GM21526 (cell line): ENCODE measurements at regions not wholly inside any gene's neighbourhood (a gene's known extent, or its start where the extent isn't known, plus 50 kb on each side); places are given as distances from the start of the nearest gene placed in this dataset.

ENCODE experiments used
- ATAC-seq: cut with Tn5 transposase; IDR thresholded peaks from one replicate; pipeline ENCODE4 v1.9.1; 2021; ENCODE audit warnings: moderate library complexity; ENCODE audit not compliant: unreplicated experiment, low FRiP score

- no peak for ATAC-seq
Observed at GRCh38 chr14:73800970-73801515, 50.6 kb upstream of the PTGR2 start.

DNA sequence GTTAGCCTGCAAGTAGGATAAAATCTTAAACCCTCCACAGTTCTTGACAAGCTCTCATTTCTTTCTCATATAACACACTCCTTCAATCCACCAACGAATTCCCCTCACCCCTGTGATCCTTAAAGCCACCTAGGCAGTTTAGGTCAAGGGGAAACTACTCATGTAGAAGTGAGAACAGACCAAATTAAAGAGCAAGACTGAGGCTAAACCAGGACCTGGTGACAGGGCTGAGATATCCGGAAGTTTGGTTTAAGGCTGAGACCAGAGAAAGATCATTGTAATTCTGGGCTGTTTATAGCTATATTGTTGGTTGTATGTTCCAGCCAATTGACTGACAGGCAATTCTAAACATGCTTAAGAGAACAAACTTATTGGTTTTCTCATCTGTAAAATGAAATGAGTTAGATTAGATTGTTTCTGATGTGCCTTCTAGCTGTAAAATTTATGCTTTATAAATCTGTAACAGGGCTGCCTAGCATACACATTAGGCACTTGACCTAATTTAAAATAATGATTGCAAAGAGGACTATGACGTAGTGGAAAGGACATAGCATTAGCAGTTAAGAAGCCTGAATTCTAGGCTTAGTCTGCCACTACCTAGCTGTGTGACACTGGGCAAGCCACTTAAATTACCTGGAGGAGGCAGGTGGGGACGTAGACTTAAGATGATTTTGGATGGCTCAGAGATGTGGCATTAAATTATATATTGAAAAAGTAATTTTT lies 53.9 kb upstream of the PTGR2 start:
- no peak for ATAC-seq

- no peak for ATAC-seq
Observed at GRCh38 chr14:73796893-73797542, 54.6 kb upstream of the PTGR2 start.

GRCh38 chr14:73796415-73796814 lies 55.2 kb upstream of the PTGR2 start:
- no peak for ATAC-seq

DNA sequence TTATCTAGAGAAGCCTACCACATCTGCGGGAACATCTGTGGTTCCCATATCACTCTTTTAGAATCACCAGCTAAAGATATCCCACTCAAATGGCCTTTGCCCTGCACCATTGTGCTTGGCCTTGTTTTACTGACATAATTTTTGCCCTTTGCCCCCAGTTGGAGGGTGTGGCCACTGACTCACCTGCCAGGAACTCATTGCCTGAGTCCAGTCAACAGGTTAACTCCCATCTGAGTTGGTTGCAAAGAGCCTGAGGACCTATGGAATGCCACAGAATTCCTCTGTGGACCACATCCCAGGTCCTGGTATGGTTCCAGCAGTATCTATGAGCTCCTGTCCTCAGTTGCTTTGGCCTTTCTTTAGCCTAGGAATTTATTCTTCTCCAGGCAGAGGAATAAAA lies 55.7 kb upstream of the PTGR2 start:
- no peak for ATAC-seq

- no peak for ATAC-seq
Observed at GRCh38 chr14:73795466-73795865, 56.2 kb upstream of the PTGR2 start.

- no peak for ATAC-seq
Observed at GRCh38 chr14:73794146-73794545, 57.5 kb upstream of the PTGR2 start.

DNA sequence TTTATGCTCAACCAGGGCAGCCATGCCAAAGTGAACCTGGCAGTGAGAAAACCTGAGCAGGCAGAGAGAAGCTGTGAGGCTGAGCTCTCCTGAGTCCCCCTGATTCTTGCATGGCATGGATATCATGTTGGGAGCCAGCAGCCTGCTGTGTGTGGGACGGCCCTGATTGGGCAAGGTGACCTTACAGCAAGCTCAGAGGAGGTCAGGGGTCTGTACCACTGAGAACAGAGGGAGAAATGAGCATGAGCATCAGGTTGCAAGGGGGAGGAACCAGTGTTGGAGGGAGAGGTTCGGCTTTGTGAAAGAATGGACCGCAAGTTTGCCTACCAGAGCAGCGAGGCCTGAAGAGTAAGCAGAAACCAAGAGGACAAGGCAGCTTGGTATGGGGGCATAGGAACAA lies 59.1 kb upstream of the PTGR2 start:
- ATAC-seq, result no peak

- no peak for ATAC-seq
Observed at GRCh38 chr14:73789989-73790581, 61.5 kb upstream of the PTGR2 start.

- ATAC-seq, result no peak
Observed at GRCh38 chr14:73788701-73789551, 62.7 kb upstream of the PTGR2 start.

DNA sequence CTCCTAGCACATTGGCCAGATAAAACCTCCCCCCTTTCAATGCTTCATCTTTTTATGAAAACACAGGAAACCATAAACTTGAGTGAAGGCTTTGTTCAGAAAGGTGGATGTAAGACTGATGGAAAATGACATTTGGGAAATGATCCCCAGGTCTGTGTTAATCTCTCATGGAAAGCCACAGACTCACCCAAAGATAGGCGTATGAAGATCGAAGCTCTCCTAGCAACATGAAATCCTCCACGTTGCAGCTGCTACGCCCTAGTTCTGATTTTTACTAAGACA lies 63.4 kb upstream of the PTGR2 start:
- ATAC-seq, result no peak

DNA sequence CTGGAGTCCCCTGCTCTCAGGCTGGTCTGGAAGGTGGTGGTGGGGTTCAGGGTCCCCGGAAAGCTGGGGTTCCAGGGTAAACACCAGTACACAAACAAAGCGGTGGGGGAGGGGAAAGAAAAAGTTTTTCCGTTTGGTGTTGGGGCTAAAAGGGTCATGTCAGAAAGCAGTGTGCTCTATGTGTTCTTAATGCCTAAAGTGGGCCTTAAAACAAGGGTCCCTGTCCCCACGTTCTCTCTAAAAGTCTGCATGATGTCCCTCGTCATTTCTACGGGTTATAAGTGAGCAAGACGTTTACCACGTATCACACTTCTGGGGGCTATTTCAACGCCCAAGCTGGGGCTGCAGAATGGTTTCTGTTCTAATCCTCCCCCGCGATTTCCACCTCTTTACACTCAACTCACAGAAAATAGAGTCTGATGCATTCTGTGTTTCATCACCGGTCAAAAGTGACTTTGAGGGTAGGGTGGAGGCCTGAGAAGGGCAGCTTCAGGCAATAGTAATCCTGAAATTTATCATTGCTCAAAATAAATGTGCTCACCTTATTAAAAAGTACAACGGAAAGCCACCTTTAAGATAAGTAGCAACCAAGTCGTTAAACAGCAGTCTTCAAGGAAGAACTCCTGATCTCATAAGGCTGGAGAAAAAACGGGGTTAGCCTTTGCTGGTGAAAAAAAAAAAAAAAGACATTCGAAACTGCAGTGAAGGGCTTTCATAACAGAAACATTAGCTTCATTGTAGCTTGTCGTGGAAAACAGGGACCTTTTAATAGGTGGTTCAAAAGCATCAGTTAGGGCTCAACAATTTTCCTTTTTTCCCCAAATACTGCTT lies 63.9 kb upstream of the PTGR2 start:
- no peak for ATAC-seq

GRCh38 chr14:73786636-73787485 lies 64.8 kb upstream of the PTGR2 start:
- ATAC-seq, result peak; percentile 35

DNA sequence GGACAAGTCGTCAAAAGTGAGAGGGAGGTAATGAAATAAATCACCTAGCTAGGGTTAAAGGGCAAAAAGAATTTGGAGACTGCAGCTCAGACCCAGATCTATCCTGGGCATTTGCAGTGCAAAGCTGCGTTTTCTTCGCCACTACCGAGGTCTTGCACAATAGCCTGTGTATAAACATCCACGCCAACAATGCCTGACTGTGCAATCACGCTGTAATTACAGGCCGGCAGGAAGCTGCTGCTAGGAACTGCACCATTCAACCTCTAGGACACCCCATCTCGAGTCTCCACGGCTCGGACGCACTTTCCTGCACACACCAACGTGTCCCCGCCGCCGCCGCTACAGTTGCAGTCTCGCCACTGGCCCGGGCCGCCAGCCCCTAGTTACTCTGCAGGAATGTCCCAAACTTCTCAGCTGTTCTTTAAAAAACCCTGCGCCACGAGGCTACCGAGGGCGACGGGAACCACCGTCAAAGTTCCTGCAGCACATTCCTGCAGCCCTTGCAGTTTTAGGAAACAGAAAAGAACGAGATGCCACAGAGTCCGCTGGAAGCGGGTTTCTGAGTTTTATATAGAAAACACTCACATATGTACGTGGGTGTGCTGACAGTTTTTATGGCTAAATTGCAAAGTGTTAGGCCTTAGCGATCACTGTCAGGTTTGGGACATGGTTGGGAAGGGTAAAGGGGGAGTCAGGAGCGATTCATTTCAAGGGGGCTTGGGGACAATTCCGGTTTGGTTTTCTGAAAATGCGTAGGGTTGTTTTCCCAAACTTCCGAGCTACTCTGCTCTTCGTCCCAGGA lies 65.6 kb upstream of the PTGR2 start:
- ATAC-seq, result no peak

DNA sequence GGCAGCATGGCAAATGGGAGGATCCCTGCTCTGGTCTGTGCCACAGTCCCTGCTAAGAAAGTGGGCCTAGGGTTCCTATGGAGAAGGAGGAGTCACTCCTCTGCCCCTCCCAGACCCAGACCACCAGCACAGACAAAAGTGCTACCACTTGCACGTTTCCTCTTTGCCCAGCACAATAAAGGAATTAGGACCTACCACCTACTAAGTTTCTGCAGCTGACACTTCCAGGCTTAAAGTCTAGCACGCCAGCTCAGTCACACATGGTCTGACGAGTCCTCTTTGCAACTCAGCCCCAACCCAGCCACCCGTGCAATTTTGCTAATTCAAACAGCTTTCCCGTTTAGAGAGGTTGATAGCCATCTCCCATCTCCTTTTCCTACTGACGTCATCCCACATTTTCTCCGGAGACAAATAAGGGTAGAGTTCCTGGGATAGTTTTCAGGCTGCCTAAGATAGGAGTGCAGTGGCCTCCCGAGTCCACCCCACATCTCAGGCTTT lies 66.2 kb upstream of the PTGR2 start:
- ATAC-seq, result no peak

DNA sequence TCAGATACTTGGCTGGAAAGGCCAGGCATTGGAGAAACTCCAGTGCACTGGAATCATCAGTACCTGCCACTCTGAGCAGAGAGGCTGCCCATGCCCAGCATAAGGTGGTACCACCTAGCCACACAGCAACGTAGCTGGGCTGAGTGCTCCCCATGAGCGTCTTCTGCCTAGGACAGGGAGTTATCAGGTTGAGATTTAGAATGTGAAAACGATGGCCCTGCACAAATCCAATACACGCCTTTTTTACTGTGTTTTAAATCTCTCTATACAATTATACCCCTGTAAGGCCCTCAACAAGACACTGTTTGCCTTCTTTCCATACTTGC lies 66.7 kb upstream of the PTGR2 start:
- no peak for ATAC-seq

GRCh38 chr14:73784181-73784987 lies 67.2 kb upstream of the PTGR2 start:
- ATAC-seq, result no peak
